NK-92 treated with Interleukin-12 subunit alpha and Interleukin-12 subunit beta, amount 100 ng/mL, for 24 hours (cell line): ENCODE measurements at regions not wholly inside any gene's neighbourhood (a gene's known extent, or its start where the extent isn't known, plus 50 kb on each side); places are given as distances from the start of the nearest gene placed in this dataset.
"Not testable (repeated sequence)": the region's sequence is repeated elsewhere in the genome, so short reads cannot be mapped to it uniquely, and the experiment has no call there.

ENCODE experiments used
- DNase-seq: peaks from one replicate; lab custom pipeline; 2025; lab: John Stamatoyannopoulos, UW

GRCh38 chr6:86065002-86065401, 422.3 kb upstream of the SYNCRIP start:
- DNase-seq, result not testable (repeated sequence)

DNA sequence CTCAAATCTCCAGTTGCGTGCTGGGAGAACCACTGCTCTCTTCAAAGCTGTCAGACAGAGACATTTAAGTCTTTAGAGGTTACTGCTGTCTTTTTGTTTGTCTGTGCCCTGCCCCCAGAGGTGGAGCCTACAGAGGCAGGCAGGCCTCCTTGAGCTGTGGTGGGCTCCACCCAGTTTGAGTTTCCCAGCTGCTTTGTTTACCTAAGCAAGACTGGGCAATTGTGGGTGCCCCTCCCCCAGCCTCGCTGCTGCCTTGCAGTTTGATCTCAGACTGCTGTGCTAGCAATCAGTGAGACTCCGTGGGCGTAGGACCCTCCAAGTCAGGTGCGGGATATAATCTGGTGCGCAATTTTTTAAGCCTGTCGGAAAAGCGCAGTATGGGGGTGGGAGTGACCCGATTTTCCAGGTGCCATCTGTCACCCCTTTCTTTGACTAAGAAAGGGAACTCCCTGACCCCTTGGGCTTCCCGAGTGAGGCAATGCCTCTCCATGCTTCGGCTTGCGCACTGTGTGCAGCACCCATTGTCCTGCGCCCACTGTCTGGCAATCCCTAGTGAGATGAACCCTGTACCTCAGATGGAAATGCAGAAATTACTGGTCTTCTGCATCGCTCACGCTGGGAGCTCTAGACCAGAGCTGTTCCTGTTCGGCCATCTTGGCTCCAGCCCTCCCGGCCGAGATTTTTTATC, 414.8 kb upstream of the SYNCRIP start:
- not testable (repeated sequence) for DNase-seq

DNA sequence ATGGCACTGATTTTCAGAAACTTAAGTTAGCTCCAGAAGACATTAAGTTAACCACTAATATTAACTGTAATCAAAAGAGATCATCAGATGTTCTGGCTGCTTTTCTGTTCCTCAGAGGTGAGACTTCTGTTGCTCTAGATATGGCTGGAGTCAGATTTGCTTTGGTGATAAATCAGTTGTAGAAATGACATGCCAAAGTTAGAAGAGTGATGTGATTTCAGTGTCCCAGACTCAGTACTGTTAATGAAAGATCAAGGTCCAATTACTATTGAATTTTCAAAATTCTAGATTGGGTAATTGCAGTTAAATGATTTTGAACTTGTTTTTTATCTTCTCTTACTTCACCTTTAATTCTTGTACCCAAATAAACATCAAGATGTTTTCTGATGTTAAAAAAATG, 402.4 kb upstream of the SYNCRIP start:
- DNase-seq, result no peak

DNA sequence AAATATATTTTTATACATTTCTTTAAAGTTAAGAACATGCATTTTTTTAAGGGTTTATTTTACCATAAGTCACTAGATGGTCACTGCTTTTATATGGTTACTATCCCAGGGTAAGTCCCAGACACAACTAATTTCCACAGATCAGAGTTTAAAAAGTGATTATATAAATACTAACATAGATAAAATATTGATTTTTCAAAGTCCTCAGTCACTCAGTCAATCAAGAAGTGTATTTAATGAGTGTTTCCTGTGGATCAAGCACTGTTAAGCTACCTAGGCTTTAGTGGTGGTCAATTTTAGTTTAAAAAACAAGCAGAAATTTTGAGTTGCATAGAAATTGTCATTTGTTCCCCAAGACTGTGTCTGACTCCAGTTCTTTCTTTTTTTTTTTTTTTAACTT, 399.5 kb upstream of the SYNCRIP start:
- DNase-seq, result no peak

DNA sequence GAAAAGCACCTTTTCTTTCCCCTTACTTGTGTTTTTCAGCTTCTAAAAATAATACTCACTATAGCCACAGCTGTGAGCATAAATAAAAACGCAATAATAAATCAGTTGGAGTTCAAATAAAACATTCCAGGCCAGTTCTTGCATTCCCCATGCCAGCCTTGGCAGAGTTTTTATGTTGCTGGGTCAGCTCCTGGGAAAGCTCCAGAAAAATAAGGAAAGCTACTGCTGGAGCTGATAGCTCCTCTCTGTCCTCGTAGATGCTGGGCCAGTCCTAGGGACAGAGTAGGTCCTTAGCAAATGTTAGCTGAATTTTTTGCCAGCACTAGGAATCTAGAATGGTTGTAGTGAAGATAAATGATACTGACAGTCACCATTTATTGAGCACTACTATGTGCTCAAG, 389.0 kb upstream of the SYNCRIP start:
- no peak for DNase-seq

DNA sequence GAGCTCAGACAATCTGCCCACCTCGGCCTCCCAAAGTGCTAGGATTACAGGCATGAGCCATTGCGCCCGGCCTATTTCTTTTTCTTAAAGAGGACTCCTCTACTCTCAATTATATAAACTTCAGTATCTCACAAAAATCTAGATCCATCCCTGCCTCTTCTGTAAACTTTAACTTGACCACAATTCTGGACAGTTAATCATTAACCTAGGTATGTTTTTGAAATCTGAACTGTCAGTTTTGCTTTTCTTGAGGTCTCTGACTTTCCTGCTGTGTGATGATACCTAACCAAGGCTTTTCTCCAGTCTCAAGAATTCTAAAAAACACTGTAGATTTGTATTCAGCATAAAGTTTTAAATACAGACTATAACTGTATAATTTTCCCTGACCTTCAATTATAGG, 388.2 kb upstream of the SYNCRIP start:
- no peak for DNase-seq

- DNase-seq, result no peak
Measured at GRCh38 chr6:86028776-86029175, 386.1 kb upstream of the SYNCRIP start.

GRCh38 chr6:86026890-86027289, 384.2 kb upstream of the SYNCRIP start:
- DNase-seq, result not testable (repeated sequence)

DNA sequence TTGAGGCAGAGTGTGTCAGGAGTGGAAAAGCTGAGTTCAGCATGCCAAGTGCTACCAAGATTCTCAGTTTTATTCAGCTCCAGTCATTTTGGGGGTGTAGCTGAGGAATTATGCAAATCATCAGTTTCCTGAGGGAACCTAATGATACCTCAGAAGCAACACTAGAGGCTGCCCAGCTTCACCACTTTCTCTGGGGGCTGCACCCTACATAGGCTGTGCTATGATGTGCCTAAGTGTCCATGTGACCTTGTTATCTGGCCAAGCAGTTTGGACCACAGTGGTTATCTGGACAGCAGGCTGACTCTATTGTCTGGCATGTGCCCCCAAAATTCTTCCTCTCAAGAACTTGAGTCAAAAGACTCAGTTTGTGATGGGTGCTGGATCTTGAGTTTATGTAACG, 374.6 kb upstream of the SYNCRIP start:
- no peak for DNase-seq

GRCh38 chr6:86016567-86016966, 373.9 kb upstream of the SYNCRIP start:
- DNase-seq, result no peak

DNA sequence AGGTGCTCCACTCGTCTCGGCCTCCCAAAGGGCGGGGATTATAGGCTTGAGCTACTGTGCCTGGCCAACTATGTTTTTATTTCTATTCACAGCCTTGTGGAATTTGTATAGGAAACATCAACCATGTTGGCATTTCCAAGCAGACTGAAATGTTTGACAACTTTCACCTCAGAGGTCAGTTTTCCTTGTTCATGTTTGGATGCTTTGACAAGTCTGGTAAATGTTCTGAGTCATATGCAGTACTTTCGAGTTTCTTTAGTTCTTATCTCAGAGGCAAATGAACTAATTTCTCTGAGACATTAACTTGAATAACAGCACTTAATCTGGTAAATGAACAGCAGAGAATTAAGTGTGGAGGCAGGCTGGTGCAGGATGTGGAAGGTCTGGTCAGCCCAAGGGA, 373.4 kb upstream of the SYNCRIP start:
- no peak for DNase-seq

- DNase-seq, result not testable (repeated sequence)
Measured at GRCh38 chr6:86012991-86013390, 370.3 kb upstream of the SYNCRIP start.

- no peak for DNase-seq
Measured at GRCh38 chr6:86010915-86011786, 368.5 kb upstream of the SYNCRIP start.

DNA sequence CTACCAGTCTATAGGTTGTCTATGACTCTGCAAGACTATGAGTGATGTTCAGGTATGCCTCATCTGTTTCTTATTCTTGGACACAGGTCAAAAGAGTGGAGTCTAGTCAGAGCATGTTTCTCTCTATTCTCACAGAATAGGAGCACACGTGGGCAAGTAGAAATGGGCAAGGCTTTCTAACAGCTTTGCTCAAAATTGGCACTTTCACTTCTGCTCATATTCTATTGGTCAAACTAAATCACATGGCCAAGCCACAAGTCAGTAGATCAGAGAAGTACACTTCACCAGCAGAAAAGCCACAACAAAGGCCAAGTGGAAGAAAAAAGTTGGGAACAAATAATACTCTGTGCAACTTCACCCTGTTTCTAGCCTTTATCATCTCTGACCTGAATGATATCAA, 354.5 kb upstream of the SYNCRIP start:
- DNase-seq, result no peak

- no peak for DNase-seq
Measured at GRCh38 chr6:85996034-85996375, 353.3 kb upstream of the SYNCRIP start.

DNA sequence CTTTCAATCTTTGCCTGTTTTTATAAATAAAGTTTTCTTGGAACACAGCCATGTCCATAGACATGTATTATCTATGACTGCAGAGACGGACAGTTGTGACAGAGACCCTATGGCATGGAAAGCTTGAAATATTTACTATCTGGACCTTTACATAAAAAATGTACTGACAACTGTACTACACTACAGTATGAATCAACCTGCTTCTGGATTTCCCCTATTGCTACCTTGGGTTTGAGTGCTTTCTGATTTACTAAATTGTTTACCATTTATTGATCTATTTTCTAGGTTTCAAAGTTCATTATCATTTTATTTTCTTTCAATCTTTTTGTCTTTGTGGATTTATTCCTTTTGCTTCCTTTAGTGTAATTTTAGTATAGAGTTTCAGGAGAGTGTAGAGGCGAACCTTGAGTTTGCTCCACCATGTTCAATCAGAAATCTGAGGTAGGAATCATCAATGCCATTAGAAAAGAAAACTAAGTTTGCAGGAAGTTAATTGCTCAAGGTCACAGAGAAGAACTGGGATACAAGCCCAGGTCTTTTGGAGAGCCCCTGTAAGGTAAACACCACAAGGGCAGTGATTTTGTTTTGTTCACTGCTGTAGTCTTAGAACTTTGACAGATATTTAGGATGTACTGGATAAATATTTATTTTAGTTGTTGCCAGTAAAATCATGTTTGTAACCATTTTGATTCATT, 352.8 kb upstream of the SYNCRIP start:
- DNase-seq, result no peak

GRCh38 chr6:85986681-85987080, 344.0 kb upstream of the SYNCRIP start:
- no peak for DNase-seq

DNA sequence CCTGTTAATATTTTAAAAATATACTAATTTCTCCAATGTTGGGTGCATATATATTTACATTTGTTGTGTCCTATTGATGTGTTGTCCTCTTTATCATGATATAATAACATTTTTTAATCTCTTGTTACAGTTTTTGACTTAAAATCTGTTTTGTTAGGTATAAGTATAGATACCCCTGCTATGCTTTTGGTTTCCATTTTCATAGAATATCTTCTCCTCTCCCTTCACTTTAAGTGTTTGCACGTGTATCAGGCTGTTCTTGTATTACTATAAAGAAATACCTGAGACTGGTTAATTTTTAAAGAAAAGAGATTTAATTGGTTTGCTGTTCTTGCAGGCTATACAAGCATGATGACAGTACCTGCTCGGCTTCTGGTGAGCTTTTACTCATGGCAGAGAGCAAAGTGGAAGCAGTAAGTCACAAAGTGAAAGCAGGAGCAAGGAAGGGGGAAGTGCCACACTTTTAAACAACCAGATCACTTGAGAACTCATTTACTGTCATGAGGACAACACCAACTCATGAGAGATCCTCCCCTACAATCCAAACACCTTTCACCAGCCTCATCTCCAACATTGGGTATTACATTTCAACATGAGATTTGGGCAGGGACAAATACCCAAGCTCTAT, 340.5 kb upstream of the SYNCRIP start:
- DNase-seq, result no peak

DNA sequence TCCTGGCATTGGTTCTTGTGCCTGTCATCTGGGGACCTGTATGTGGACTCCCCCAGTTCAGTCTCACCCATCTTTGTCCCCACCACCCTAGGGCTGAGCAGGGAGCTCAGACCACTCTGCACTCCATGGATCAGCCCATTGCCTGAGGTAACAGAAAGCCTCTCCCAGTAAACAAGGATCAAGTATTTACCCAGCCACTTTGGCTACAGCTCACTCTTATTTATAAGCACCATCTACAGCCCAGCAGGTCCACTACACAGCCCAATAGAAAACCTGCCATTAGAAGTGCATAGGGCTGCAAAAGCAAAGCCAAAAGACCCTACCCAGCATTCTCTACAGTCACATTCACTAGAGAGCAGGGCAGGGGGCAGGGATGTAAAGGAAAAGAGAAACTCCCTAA, 335.0 kb upstream of the SYNCRIP start:
- no peak for DNase-seq

DNA sequence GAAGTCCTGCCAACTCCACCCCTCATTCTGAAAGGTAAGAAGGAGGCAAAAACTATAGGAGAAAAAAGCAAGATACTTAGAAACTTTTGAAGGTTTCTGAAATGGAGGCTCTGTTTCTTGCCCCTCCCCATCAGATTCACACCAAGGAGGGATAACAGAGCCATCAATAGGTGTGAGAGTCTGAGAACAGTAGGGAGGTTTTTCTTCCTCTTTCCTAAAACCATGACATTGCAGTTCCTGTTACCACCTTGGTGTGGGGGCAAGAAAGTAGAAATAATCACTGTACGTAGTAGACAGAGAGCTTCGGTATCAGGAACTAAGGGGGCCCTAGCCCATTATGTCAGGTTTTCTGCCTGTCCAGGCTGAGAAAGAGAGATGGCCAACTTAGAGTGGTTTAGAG, 333.3 kb upstream of the SYNCRIP start:
- DNase-seq, result no peak

GRCh38 chr6:85971238-85971637, 328.6 kb upstream of the SYNCRIP start:
- no peak for DNase-seq

GRCh38 chr6:85966828-85967227, 324.1 kb upstream of the SYNCRIP start:
- DNase-seq, result no peak

DNA sequence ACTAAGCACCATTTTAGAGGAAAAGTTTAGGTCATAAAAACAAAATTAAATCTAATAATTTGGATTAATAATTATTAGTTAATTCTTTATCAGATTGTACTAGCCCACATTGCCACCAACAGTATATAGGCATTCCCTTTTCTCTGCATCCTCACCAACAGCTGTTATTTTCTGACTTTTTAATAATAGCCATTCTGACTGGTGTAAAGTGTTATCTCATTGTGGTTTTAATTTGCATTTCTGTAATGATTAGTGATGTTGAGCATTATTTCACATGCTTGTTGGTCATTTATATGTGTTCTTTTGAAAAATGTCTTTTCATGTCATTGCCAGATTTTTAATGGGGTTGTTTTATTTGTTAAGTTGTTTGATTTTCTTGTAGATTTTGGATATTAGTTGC, 319.1 kb upstream of the SYNCRIP start:
- no peak for DNase-seq
